Astrocyte of the cerebellum (primary cell): ENCODE measurements at regions not wholly inside any gene's neighbourhood (a gene's known extent, or its start where the extent isn't known, plus 50 kb on each side); places are given as distances from the start of the nearest gene placed in this dataset.

Source experiments
- DNase-seq: peaks from one replicate; pipeline ENCODE4 v3.0.0-alpha.2; 2011; ENCODE audit warnings: low read depth
- H3K4me3 ChIP-seq: 2 replicates; pipeline ENCODE4 v1.5.1; 2011; ENCODE audit warnings: mild to moderate bottlenecking, low read depth, low read length, moderate library complexity
- in situ Hi-C: cut with HindIII; loops from 2 replicates; pipeline ENCODE4 v1.10.0; 2017; ENCODE audit warnings: low sequenced_read_pairs
- TF ChIP-seq, protein P1 (sequence below): IDR thresholded peaks from 2 replicates; pipeline ENCODE4 v1.5.1; 2012; ENCODE audit warnings: low read length, low read depth, moderate library complexity, mild to moderate bottlenecking; ENCODE audit errors: missing control alignments

DNA sequence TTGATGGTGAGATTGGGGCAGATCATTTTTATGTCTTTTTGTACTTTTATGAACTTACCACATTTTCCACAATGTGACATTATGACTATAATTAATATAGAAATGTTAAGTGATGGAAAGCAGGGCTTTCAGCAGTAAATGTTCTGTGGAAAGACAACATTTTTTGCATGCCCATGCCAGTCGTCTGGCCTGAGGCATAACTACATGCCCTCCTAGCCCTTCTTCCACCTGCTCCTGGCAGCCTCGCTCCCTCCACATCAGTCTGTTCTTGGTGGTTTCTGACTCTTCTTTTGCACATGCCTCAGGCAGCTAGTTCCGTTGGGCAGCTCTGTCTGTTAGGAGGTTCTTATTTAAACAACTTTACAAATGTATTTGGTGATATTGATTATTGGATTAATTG is 182.0 kb upstream of the TWIST2 start:
- no peak overlapping the region for H3K4me3 ChIP-seq
- no peak for DNase-seq
- TF ChIP-seq, protein P1, sequence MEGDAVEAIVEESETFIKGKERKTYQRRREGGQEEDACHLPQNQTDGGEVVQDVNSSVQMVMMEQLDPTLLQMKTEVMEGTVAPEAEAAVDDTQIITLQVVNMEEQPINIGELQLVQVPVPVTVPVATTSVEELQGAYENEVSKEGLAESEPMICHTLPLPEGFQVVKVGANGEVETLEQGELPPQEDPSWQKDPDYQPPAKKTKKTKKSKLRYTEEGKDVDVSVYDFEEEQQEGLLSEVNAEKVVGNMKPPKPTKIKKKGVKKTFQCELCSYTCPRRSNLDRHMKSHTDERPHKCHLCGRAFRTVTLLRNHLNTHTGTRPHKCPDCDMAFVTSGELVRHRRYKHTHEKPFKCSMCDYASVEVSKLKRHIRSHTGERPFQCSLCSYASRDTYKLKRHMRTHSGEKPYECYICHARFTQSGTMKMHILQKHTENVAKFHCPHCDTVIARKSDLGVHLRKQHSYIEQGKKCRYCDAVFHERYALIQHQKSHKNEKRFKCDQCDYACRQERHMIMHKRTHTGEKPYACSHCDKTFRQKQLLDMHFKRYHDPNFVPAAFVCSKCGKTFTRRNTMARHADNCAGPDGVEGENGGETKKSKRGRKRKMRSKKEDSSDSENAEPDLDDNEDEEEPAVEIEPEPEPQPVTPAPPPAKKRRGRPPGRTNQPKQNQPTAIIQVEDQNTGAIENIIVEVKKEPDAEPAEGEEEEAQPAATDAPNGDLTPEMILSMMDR = no peak
- in situ Hi-C loops = no loop called here

DNA sequence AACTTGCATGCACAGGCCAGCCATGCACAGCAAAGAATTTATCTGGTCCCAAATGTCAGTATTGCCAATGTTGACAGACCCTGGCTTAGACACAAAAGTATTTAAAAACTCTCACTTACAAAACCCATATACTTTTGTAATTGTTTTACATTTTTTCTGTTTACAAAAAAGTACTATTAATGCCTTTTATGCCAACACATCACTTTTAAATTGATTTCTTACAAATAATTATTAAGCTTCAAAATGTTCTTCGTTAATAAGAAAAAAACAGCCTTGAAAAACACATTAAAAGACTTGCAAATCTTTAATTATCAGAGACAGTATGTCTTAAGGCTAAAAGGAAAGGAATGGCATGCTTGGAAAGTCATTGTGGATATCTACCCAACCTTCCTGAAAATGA is 181.3 kb upstream of the TWIST2 start:
- TF ChIP-seq, protein P1 = no peak
- no peak for DNase-seq
- no peak overlapping the region for H3K4me3 ChIP-seq
- in situ Hi-C loops = no loop called here

DNA sequence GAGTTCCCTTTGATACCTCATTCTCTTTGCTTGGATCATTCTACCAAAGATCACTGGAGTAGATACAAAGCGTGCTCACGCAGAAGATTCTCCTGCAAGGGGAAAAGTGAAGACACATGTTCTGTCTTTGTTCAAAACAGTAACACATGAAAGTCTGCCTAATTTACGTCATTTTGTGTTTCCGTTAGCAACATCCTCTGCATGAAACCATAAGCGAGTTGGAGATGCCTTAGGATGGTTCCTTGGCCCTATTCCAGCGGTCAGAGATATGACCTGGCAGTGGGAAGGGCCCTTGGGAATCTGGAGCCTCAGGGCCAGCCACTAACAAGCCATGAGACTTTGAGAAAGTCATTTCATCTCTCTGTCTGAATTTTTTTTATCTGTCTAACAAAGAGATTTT is 180.9 kb upstream of the TWIST2 start:
- H3K4me3 ChIP-seq = no peak overlapping the region
- TF ChIP-seq, protein P1 = no peak
- in situ Hi-C loops = no loop called here
- DNase-seq = no peak

DNA sequence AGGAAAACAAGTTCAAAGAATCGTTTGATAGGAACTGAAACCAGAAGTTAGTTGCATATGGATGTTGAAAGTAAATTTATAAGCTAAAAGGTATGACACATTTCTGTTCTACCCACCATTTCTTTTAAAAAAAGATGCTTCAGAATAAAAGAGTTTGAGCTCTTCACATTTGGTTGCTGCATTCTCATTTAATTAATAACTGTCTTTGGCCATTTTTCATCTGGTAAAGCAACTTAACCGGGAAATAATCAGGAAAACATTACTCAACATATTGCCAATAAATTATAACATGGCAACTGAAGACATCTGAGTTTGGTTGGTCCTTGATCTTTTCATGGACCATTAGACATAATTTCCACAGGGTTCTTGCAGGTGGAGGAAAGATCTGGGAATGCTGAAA is 180.2 kb upstream of the TWIST2 start:
- no peak for DNase-seq

DNA sequence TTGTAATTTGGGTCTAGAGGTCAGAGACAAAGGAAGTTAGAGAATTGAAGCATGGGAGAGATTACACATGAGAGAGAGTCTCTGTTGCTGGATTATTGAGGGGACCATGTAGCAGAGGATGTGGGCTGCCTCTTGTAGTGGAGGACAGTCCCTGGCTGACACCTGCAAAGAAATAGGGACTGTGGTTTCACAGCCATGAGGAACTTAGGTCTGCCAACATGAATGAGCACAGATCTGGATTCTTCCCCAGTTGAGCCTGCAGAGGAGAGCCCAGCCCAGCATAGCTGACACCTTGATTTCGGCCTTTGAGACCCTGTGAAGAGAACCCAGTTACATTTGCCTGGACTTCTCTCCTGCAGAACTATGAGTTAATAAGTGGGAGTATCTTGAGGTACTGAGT is 179.5 kb upstream of the TWIST2 start:
- TF ChIP-seq, protein P1 = no peak
- in situ Hi-C loops = no loop called here
- H3K4me3 ChIP-seq = no peak overlapping the region
- DNase-seq = no peak

More for the DNA sequence above, 180.2 kb upstream of the TWIST2 start:
- TF ChIP-seq, protein P1 = no peak
- in situ Hi-C loops = no loop called here
- no peak overlapping the region for H3K4me3 ChIP-seq

DNA sequence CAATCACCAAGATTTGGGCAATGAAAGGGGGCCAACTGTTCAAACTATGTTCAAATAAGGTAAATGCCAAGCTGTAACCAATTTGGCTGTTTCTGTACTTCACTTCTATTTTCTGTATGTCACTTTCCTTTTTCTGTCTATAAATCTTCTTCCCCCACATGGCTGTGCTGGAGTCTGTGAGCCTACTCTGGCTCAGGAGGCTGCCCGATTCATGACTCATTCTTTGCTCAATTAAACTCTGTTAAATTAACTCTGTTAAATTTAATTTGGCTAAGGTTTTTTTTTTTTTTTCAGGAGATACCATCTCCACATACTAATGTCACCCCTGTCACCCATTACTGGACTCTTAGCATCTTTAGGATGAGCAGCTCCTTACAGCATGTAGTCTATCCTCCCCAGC is 178.8 kb upstream of the TWIST2 start:
- no peak for DNase-seq
- TF ChIP-seq, protein P1 = no peak

DNA sequence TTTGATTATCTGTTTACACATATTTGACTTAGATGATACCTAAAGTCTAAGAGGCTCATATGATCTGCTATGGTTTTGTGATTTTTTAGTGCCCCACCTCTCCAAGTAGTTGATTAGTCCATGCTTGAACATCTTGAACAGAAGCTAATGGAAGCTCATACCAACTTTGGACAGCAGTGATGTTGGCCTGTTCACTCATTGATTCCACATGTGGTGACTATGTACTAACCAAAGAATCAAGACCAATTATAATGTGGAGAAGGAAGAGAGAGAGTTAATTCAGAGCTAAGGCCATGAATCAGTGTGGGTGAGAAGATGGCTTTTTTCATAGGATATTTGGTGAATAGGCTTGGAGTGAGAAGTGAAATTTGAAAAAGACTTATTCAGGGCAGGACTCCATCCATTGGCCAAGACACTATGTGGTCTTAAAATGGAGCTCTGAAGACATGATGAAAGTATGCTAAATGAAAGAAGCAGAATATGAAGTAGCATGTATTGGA is 178.3 kb upstream of the TWIST2 start:
- TF ChIP-seq, protein P1 = no peak
- no peak for DNase-seq
- no peak overlapping the region for H3K4me3 ChIP-seq
- in situ Hi-C loops = no loop called here

More for the DNA sequence above, 178.8 kb upstream of the TWIST2 start:
- no peak overlapping the region for H3K4me3 ChIP-seq
- in situ Hi-C loops = no loop called here
